Mammary epithelial cell (primary cell): ENCODE measurements at regions not wholly inside any gene's neighbourhood (a gene's known extent, or its start where the extent isn't known, plus 50 kb on each side); places are given as distances from the start of the nearest gene placed in this dataset.

Experiments used
- EZH2 ChIP-seq: IDR thresholded peaks from 2 replicates; pipeline ENCODE4 v1.6.1; 2012; ENCODE audit warnings: low read length, inconsistent platforms, borderline replicate concordance
- TF ChIP-seq, protein P1 (sequence below), 2 donors: IDR thresholded peaks in 1 of 2; conservative IDR thresholded peaks in 1 of 2; 2 replicates each; pipeline ENCODE4 v1.5.1; 2011 to 2012; ENCODE audit warnings: inconsistent platforms in 2 of 2, low read length in 2 of 2, mild to moderate bottlenecking in 2 of 2, control low read depth in 1 of 2, low read depth in 1 of 2; ENCODE audit not compliant: insufficient read depth in 1 of 2; ENCODE audit errors: extremely low read depth in 1 of 2

GRCh38 chr15:53359038-53359437 lies 400.4 kb downstream of the WDR72 start:
- TF ChIP-seq, protein P1, sequence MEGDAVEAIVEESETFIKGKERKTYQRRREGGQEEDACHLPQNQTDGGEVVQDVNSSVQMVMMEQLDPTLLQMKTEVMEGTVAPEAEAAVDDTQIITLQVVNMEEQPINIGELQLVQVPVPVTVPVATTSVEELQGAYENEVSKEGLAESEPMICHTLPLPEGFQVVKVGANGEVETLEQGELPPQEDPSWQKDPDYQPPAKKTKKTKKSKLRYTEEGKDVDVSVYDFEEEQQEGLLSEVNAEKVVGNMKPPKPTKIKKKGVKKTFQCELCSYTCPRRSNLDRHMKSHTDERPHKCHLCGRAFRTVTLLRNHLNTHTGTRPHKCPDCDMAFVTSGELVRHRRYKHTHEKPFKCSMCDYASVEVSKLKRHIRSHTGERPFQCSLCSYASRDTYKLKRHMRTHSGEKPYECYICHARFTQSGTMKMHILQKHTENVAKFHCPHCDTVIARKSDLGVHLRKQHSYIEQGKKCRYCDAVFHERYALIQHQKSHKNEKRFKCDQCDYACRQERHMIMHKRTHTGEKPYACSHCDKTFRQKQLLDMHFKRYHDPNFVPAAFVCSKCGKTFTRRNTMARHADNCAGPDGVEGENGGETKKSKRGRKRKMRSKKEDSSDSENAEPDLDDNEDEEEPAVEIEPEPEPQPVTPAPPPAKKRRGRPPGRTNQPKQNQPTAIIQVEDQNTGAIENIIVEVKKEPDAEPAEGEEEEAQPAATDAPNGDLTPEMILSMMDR (conservative IDR thresholded peaks at IDR 0.05 in 1 of 2, IDR thresholded peaks at IDR 0.05 in 1 of 2; ENCODE audit: extremely low read depth in 1 of 2, insufficient read depth in 1 of 2, low read depth in 1 of 2, low read length in 2 of 2), result no peak
- TF ChIP-seq EZH2, result no peak
